Upper lobe of left lung (tissue), 4 donors: ENCODE measurements at regions not wholly inside any gene's neighbourhood (a gene's known extent, or its start where the extent isn't known, plus 50 kb on each side); places are given as distances from the start of the nearest gene placed in this dataset.
"Not testable (repeated sequence)": the region's sequence is repeated elsewhere in the genome, so short reads cannot be mapped to it uniquely, and the experiment has no call there.

Source experiments
- CTCF ChIP-seq, 6 experiments: fragments of 450-650 bp in 4 of 6; fragments of 200-600 bp in 2 of 6; sonication (generic) in 2 of 6; IDR thresholded peaks; one replicate each; pipeline ENCODE4 v1.5.1; 2016 to 2019; ENCODE audit warnings: antibody characterized with exemption in 6 of 6
- POLR2A ChIP-seq, 4 donors: fragments of 450-650 bp; IDR thresholded peaks; one replicate each; pipeline ENCODE4 v1.5.1; 2016 to 2017; ENCODE audit warnings: antibody characterized with exemption in 4 of 4, mild to moderate bottlenecking in 2 of 4

- not testable (repeated sequence) for TF ChIP-seq CTCF, POLR2A (IDR thresholded peaks at IDR 0.05)
These were observed 89.4 kb downstream of the CHRFAM7A start for GRCh38 chr15:30303968-30304367.
